ENCODE measurements at regions not wholly inside any gene's neighbourhood (a gene's known extent, or its start where the extent isn't known, plus 50 kb on each side); places are given as distances from the start of the nearest gene placed in this dataset.

GRCh38 chr20:17808782-17809181 lies 109.0 kb downstream of the BANF2 start (continued):
- no peak for TF ChIP-seq NFAT5 (CRISPR knock-in tag; IDR thresholded peaks at IDR 0.05)
- TF ChIP-seq HIC2 (CRISPR knock-in tag; IDR thresholded peaks at IDR 0.05; ENCODE audit: low read depth), result 0 out of 2 replicates have a peak, but pooled peaks have one; percentile 41
- no peak for TF ChIP-seq RFX5 (IDR thresholded peaks at IDR 0.05; ENCODE audit: low read depth, low read length)
- TF ChIP-seq ZNF850 (CRISPR knock-in tag; conservative IDR thresholded peaks at IDR 0.05), result no peak
- TF ChIP-seq NR2F6 (IDR thresholded peaks at IDR 0.05), result peak; percentile 17; the same call in 1 of the 2 replicates
- 0 out of 2 replicates have a peak, but pooled peaks have one; percentile 26 for TF ChIP-seq NR2F6 (CRISPR knock-in tag; IDR thresholded peaks at IDR 0.05)
- peak; percentile 54; the same call in 1 of the 2 replicates for TF ChIP-seq RXRA (CRISPR knock-in tag; IDR thresholded peaks at IDR 0.05)
- no peak for TF ChIP-seq TRIM24 (CRISPR knock-in tag; IDR thresholded peaks at IDR 0.05)
- TF ChIP-seq ZMAT3 (CRISPR knock-in tag; conservative IDR thresholded peaks at IDR 0.05), result no peak
- no peak; the same call in 1 of the 2 replicates for TF ChIP-seq MEF2D (CRISPR knock-in tag; IDR thresholded peaks at IDR 0.05)
- TF ChIP-seq IRF2 (CRISPR knock-in tag; IDR thresholded peaks at IDR 0.05), result no peak
- TF ChIP-seq ZNF44 (CRISPR knock-in tag; IDR thresholded peaks at IDR 0.05), result no peak; the same call in 1 of the 2 replicates
- TF ChIP-seq EED (CRISPR knock-in tag; IDR thresholded peaks at IDR 0.05), result no peak
- TF ChIP-seq ZFYVE20 (CRISPR knock-in tag; IDR thresholded peaks at IDR 0.05; ENCODE audit: borderline replicate concordance, low read depth), result no peak
- no peak for TF ChIP-seq ZZZ3 (CRISPR knock-in tag; IDR thresholded peaks at IDR 0.05; ENCODE audit: borderline replicate concordance)
- no peak for TF ChIP-seq ZNF768 (CRISPR knock-in tag; IDR thresholded peaks at IDR 0.05)
- no peak for TF ChIP-seq HNRNPLL (IDR thresholded peaks at IDR 0.05; ENCODE audit: low read depth, low read length, poor library complexity, severe bottlenecking)
- no peak for TF ChIP-seq THAP11 (CRISPR knock-in tag; IDR thresholded peaks at IDR 0.05)
- TF ChIP-seq KDM5B (CRISPR knock-in tag; IDR thresholded peaks at IDR 0.05; ENCODE audit: borderline replicate concordance), result peak; percentile 48; the same call in 1 of the 2 replicates
- 0 out of 2 replicates have a peak, but pooled peaks have one; percentile 1 for TF ChIP-seq ZNF280D (CRISPR knock-in tag; IDR thresholded peaks at IDR 0.05)
- TF ChIP-seq ZNF484 (CRISPR knock-in tag; IDR thresholded peaks at IDR 0.05; ENCODE audit: borderline replicate concordance, low read depth), result no peak

All from HepG2 (cell line).